Fibroblast of the aortic adventitia (primary cell): ENCODE measurements at regions not wholly inside any gene's neighbourhood (a gene's known extent, or its start where the extent isn't known, plus 50 kb on each side); places are given as distances from the start of the nearest gene placed in this dataset.

ENCODE experiments used
- DNase-seq: peaks from one replicate; pipeline ENCODE4 v3.0.0-alpha.2; 2010; ENCODE audit warnings: low read depth
- H3K4me3 ChIP-seq: 2 replicates; pipeline ENCODE4 v1.5.1; 2011; ENCODE audit warnings: low read depth, mild to moderate bottlenecking, control low read depth, low read length, moderate library complexity
- TF ChIP-seq, protein P1 (sequence below): IDR thresholded peaks from 2 replicates; pipeline ENCODE4 v1.5.1; 2011; ENCODE audit warnings: mild to moderate bottlenecking, low read length, control low read depth, inconsistent platforms; ENCODE audit not compliant: insufficient read depth

- TF ChIP-seq, protein P1, sequence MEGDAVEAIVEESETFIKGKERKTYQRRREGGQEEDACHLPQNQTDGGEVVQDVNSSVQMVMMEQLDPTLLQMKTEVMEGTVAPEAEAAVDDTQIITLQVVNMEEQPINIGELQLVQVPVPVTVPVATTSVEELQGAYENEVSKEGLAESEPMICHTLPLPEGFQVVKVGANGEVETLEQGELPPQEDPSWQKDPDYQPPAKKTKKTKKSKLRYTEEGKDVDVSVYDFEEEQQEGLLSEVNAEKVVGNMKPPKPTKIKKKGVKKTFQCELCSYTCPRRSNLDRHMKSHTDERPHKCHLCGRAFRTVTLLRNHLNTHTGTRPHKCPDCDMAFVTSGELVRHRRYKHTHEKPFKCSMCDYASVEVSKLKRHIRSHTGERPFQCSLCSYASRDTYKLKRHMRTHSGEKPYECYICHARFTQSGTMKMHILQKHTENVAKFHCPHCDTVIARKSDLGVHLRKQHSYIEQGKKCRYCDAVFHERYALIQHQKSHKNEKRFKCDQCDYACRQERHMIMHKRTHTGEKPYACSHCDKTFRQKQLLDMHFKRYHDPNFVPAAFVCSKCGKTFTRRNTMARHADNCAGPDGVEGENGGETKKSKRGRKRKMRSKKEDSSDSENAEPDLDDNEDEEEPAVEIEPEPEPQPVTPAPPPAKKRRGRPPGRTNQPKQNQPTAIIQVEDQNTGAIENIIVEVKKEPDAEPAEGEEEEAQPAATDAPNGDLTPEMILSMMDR: no peak
- H3K4me3 ChIP-seq: no peak overlapping the region
- DNase-seq: no peak
These were observed 128.7 kb downstream of the TXNL1 start for GRCh38 chr18:56509656-56510055.

DNA sequence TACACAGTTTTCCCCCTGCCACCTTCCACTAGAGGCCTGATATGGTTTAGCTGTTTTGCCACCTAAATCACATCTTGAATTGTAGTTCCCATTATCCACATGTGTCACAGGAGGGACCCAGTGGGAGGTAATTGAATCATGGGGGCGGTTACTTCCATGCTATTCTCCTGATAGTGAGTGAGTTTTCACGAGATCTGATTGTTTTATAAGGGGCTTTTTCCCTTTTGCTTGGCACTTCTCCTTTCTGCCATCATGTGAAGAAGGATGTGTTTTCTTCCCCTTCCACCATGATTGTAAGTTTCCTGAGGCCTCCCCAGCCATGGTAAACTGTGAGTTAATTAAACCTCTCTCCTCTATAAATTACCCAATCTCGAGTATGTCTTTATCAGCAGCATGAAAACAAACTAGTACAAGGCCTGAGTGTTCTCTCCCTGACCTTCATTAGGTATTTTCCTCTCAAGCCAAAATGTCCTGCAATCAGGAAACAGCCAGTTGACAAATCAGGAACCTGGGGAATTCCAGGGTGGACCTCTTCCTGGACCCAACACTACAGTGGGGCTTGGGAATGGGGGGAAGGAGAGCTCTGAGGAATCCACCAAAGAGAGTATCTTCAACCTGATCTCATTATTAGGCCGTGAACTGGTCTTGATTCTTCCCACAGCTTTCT lies 129.9 kb downstream of the TXNL1 start:
- no peak for DNase-seq
- no peak overlapping the region for H3K4me3 ChIP-seq
- TF ChIP-seq, protein P1: no peak

- H3K4me3 ChIP-seq: no peak overlapping the region
These were observed 132.4 kb downstream of the TXNL1 start for GRCh38 chr18:56505971-56506370.

DNA sequence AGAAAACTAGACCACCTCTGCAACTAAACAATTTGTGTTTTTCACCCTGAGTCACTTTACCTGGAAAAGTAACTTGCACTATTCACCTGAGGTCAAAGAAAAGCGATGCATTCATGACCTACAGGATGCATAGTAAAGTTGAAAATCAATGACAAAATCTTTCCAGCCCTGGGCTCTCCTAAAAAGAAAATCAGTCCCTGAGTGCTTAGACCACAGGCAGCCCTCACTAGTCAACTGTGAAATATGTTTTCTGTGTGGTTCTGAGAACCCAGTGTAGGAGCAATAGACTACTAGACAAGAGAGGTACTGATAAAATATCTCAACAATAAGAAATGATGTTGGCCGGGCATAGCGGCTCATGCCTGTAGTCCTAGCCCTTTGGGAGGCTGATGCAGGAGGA lies 133.1 kb downstream of the TXNL1 start:
- DNase-seq: no peak
- TF ChIP-seq, protein P1: no peak
- no peak overlapping the region for H3K4me3 ChIP-seq

More at GRCh38 chr18:56505971-56506370, 132.4 kb downstream of the TXNL1 start:
- DNase-seq: no peak
- TF ChIP-seq, protein P1: no peak

- TF ChIP-seq, protein P1: no peak
- peak; percentile 79 for DNase-seq
- H3K4me3 ChIP-seq: no peak overlapping the region
These were observed 136.5 kb downstream of the TXNL1 start for GRCh38 chr18:56501896-56502295.

DNA sequence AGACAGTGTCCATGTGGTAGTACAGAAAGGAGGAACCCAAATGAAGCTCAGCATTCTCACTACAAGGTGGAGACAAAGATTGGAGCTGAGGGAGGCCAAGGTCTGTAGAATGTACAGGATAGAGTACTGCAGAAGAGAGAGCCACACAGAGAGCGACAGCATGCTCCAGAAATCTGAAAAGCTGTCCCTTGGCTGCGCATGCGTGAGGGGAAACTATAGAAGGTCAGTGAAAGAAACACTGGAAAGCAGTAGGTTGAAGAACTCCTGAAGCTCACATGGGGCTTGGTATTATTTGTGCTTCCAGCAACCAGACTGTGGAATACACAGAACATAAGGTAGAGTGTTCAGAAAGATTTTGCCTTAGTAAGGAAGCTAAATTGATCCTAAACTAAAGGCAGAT lies 142.5 kb downstream of the TXNL1 start:
- no peak for DNase-seq
- TF ChIP-seq, protein P1: no peak
- H3K4me3 ChIP-seq: no peak overlapping the region

GRCh38 chr18:56493531-56493930 lies 144.9 kb downstream of the TXNL1 start:
- DNase-seq: no peak
- no peak overlapping the region for H3K4me3 ChIP-seq
- TF ChIP-seq, protein P1: no peak
